H1 (cell line): ENCODE measurements at regions not wholly inside any gene's neighbourhood (a gene's known extent, or its start where the extent isn't known, plus 50 kb on each side); places are given as distances from the start of the nearest gene placed in this dataset.
"Not testable (repeated sequence)": the region's sequence is repeated elsewhere in the genome, so short reads cannot be mapped to it uniquely, and the experiment has no call there.

Experiments used
- CTCF ChIA-PET: fragments of 300-600 bp; sonication (Branson Sonifier 250); formaldehyde crosslinking; loops from one replicate; lab custom pipeline; 2021; ENCODE audit not compliant: partially characterized antibody; lab: Charles Lee
- POLR2A ChIA-PET: fragments of 300-600 bp; sonication (Branson Sonifier 250); formaldehyde crosslinking; loops from one replicate; lab custom pipeline; 2021; ENCODE audit warnings: inconsistent platforms; ENCODE audit not compliant: partially characterized antibody; lab: Charles Lee
- DNase-seq, 2 experiments: peaks; one replicate each; pipeline versions ENCODE4 v3.0.0 to v3.0.0-alpha.2; 2010 to 2022; ENCODE audit warnings: low spot score in 2 of 2, low read depth in 1 of 2, mixed read lengths in 1 of 2
- FAIRE-seq: peaks from 2 replicates; lab custom pipeline; 2011; peaks lifted over from hg19 to GRCh38; lab: Jason Lieb, UNC
- H2AFZ ChIP-seq: 2 replicates; pipeline ENCODE4 v1.8.1; 2012; ENCODE audit warnings: low read length, inconsistent platforms
- H2AK5ac ChIP-seq: 2 replicates; pipeline ENCODE4 v1.6.1; 2013; ENCODE audit warnings: low read depth, low read length
- H2BK120ac ChIP-seq: replicated peaks from 2 replicates; pipeline ENCODE3; 2013; ENCODE audit warnings: low read depth, low read length, inconsistent platforms
- H2BK12ac ChIP-seq: 2 replicates; pipeline ENCODE4 v1.6.1; 2013; ENCODE audit warnings: low read depth, low read length
- H2BK15ac ChIP-seq: 2 replicates; pipeline ENCODE4 v1.6.1; 2013; ENCODE audit warnings: low read length
- H2BK20ac ChIP-seq: 2 replicates; pipeline ENCODE4 v1.6.1; 2013; ENCODE audit warnings: low read length
- H2BK5ac ChIP-seq: 2 replicates; pipeline ENCODE4 v1.6.1; 2013; ENCODE audit warnings: low read depth, low read length
- H3K14ac ChIP-seq: 2 replicates; pipeline ENCODE4 v1.6.1; 2013; ENCODE audit warnings: inconsistent platforms; ENCODE audit not compliant: insufficient read length
- H3K18ac ChIP-seq: 2 replicates; pipeline ENCODE4 v1.6.1; 2013; ENCODE audit warnings: low read length; ENCODE audit errors: extremely low read depth
- H3K23ac ChIP-seq: 2 replicates; pipeline ENCODE4 v1.6.1; 2013; ENCODE audit warnings: inconsistent platforms; ENCODE audit not compliant: insufficient read length
- H3K23me2 ChIP-seq: 2 replicates; pipeline ENCODE4 v1.6.1; 2013; ENCODE audit warnings: low read depth, low read length
- H3K27ac ChIP-seq: 2 replicates; pipeline ENCODE4 v1.6.1; 2011; ENCODE audit warnings: low read depth, low read length, inconsistent platforms
- H3K27me3 ChIP-seq, 4 experiments: replicated peaks in 1 of 4; 1 replicate in 1 of 4; 2 replicates in 3 of 4; pipeline versions ENCODE4 v1.6.1 to v1.8.1; 2011 to 2013; ENCODE audit warnings: low read length in 3 of 4, mild to moderate bottlenecking in 3 of 4, inconsistent platforms in 2 of 4, mixed read lengths in 2 of 4, moderate library complexity in 1 of 4; ENCODE audit not compliant: control insufficient read depth in 3 of 4, insufficient read depth in 3 of 4; ENCODE audit errors: extremely low read depth in 1 of 4
- H3K36me3 ChIP-seq, 4 experiments: 2 replicates each; pipeline versions ENCODE4 v1.6.1 to v1.8.1; 2011 to 2013; ENCODE audit warnings: mild to moderate bottlenecking in 4 of 4, low read length in 3 of 4, moderate library complexity in 2 of 4, control low read depth in 1 of 4, inconsistent platforms in 1 of 4; ENCODE audit not compliant: insufficient read depth in 4 of 4, control insufficient read depth in 2 of 4
- H3K4ac ChIP-seq: replicated peaks from 2 replicates; pipeline ENCODE3; 2013; ENCODE audit warnings: low read length, low read depth, mixed read lengths, inconsistent platforms; ENCODE audit not compliant: insufficient read length
- H3K4me1 ChIP-seq, 4 experiments: replicated peaks in 1 of 4; 1 replicate in 1 of 4; 2 replicates in 3 of 4; pipeline versions ENCODE4 v1.6.1 to v1.8.1; 2011 to 2013; ENCODE audit warnings: low read length in 3 of 4, inconsistent platforms in 2 of 4, mixed read lengths in 1 of 4; ENCODE audit not compliant: insufficient read depth in 4 of 4, control insufficient read depth in 3 of 4
- H3K4me2 ChIP-seq, 2 experiments: 2 replicates each; pipeline versions ENCODE4 v1.6.1 to v1.8.1; 2011 to 2013; ENCODE audit warnings: low read depth in 2 of 2, low read length in 2 of 2, control low read depth in 1 of 2, inconsistent platforms in 1 of 2, mild to moderate bottlenecking in 1 of 2; ENCODE audit not compliant: insufficient read depth in 1 of 2
- H3K4me3 ChIP-seq, 4 experiments: fragments of 200-600, 300-600 bp in 1 of 4; sonication (generic), shearing (Covaris generic), sonication (Bioruptor Twin) in 1 of 4; 2 replicates each; pipeline versions ENCODE4 v1.5.1 to v1.8.1; 2011 to 2016; ENCODE audit warnings: low read length in 4 of 4, low read depth in 3 of 4, control low read depth in 2 of 4, inconsistent platforms in 2 of 4, mild to moderate bottlenecking in 2 of 4, mixed read lengths in 1 of 4, moderate library complexity in 1 of 4; ENCODE audit not compliant: insufficient read depth in 2 of 4; ENCODE audit errors: extremely low read depth in 1 of 4
- H3K56ac ChIP-seq: replicated peaks from 2 replicates; pipeline ENCODE3; 2013; ENCODE audit warnings: low read depth, mild to moderate bottlenecking, mixed read lengths, low read length, inconsistent platforms; ENCODE audit not compliant: insufficient read length
- H3K79me1 ChIP-seq: 2 replicates; pipeline ENCODE4 v1.6.1; 2013; ENCODE audit warnings: low read depth, low read length, control low read depth
- H3K79me2 ChIP-seq, 2 experiments: 2 replicates each; pipeline versions ENCODE4 v1.6.1 to v1.8.1; 2012 to 2013; ENCODE audit warnings: low read length in 2 of 2, mild to moderate bottlenecking in 2 of 2, inconsistent platforms in 1 of 2; ENCODE audit not compliant: insufficient read depth in 2 of 2, control insufficient read depth in 1 of 2
- H3K9ac ChIP-seq, 4 experiments: replicated peaks in 1 of 4; 1 replicate in 1 of 4; 2 replicates in 3 of 4; pipeline versions ENCODE4 v1.6.1 to v1.8.1; 2011 to 2013; ENCODE audit warnings: low read depth in 3 of 4, low read length in 3 of 4, control low read depth in 2 of 4, mild to moderate bottlenecking in 2 of 4, moderate library complexity in 2 of 4, inconsistent platforms in 1 of 4; ENCODE audit errors: extremely low read depth in 1 of 4
- H3K9me3 ChIP-seq, 2 experiments: 2 replicates each; pipeline versions ENCODE4 v1.6.1 to v1.8.1; 2012 to 2013; ENCODE audit warnings: mild to moderate bottlenecking in 2 of 2, moderate library complexity in 2 of 2, control low read depth in 1 of 2, inconsistent platforms in 1 of 2, low read depth in 1 of 2, low read length in 1 of 2, mixed read lengths in 1 of 2; ENCODE audit not compliant: insufficient read depth in 2 of 2
- H4K20me1 ChIP-seq, 2 experiments: replicated peaks in 1 of 2; 2 replicates each; pipeline versions ENCODE3 to v1.8.1; 2011 to 2013; ENCODE audit warnings: inconsistent platforms in 2 of 2, low read length in 2 of 2, mild to moderate bottlenecking in 1 of 2; ENCODE audit not compliant: insufficient read depth in 2 of 2, control insufficient read depth in 1 of 2
- H4K5ac ChIP-seq: 2 replicates; pipeline ENCODE4 v1.6.1; 2013; ENCODE audit warnings: low read length, low read depth, mixed read lengths, inconsistent platforms; ENCODE audit not compliant: insufficient read length
- H4K8ac ChIP-seq: 2 replicates; pipeline ENCODE4 v1.8.0; 2013; ENCODE audit warnings: mild to moderate bottlenecking, moderate library complexity, low read length, inconsistent platforms; ENCODE audit not compliant: insufficient read depth; ENCODE audit errors: extremely low read depth
- H4K91ac ChIP-seq: replicated peaks from 2 replicates; pipeline ENCODE3; 2013; ENCODE audit warnings: low read length, mixed read lengths, inconsistent platforms; ENCODE audit not compliant: insufficient read length
- WGBS, 2 experiments: shearing (Covaris generic) in 1 of 2; methylation state at CpG; one replicate each; pipeline versions ENCODE4 v1.1.6 to v1.1.7; 2013 to 2015; ENCODE audit warnings: low lambda C conversion rate in 2 of 2, mixed read lengths in 2 of 2, inconsistent platforms in 1 of 2, low coverage in 1 of 2, missing lambda C conversion rate in 1 of 2; ENCODE audit not compliant: insufficient replicate concordance in 2 of 2, insufficient coverage in 1 of 2, insufficient read length in 1 of 2; ENCODE audit errors: extremely low coverage in 1 of 2, missing lambda C conversion rate in 1 of 2; 5-methylcytosine and 5-hydroxymethylcytosine counted together

DNA sequence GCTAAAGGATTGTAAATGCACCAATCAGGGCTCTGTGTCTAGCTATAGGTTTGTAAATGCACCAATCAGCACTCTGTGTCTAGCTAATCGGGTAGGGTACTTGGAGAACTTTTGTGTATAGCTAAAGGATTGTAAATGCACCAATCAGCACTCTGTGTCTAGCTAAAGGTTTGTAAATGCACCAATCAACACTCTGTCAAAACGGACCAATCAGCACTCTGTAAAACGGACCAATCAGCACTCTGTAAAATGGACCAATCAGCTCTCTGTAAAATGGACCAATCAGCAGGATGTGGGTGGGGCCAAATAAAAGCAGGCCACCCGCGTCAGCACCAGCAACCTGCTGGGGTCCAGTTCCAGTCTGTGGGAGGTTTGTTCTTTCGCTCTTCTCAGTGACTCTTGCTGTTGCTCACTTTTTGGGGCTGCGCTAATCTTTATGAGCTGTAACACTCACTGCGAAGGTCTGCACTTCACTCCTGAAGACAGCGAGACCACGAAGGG, 110.3 kb downstream of the KCNK1 start:
- H3K4me1 ChIP-seq, H3K9me3 ChIP-seq, H2BK20ac ChIP-seq, H3K4ac ChIP-seq, H3K79me2 ChIP-seq, H3K9ac ChIP-seq, H3K36me3 ChIP-seq, H2BK120ac ChIP-seq, H3K18ac ChIP-seq, H4K91ac ChIP-seq, H3K27me3 ChIP-seq, POLR2A ChIA-PET, H2AFZ ChIP-seq, H2BK15ac ChIP-seq, H3K79me1 ChIP-seq, H4K5ac ChIP-seq, DNase-seq, H3K27ac ChIP-seq, H3K23ac ChIP-seq, H3K4me3 ChIP-seq, H3K14ac ChIP-seq, H2BK12ac ChIP-seq, H2AK5ac ChIP-seq, H3K23me2 ChIP-seq, H3K56ac ChIP-seq, H4K8ac ChIP-seq, H4K20me1 ChIP-seq, FAIRE-seq, H2BK5ac ChIP-seq, H3K4me2 ChIP-seq: not testable (repeated sequence)
- 93% methylated on average over 10 of the region's 10 CpGs; no CpG with 5 or more reads in 1 of the 2 experiments for WGBS, 2 experiments
- CTCF ChIA-PET: interaction anchor here (0.7 to 2.1 kb wide), 12 partner anchors 8 to 206 kb away, joined by 3 to 6 read pairs (median 3); no protein-coding TSS in a partner anchor
